Panc1 (cell line): ENCODE measurements at regions not wholly inside any gene's neighbourhood (a gene's known extent, or its start where the extent isn't known, plus 50 kb on each side); places are given as distances from the start of the nearest gene placed in this dataset.

Experiments
- ATAC-seq: fragments of 200-7000 bp; cut with Tn5 transposase; 2 replicates; pipeline ENCODE4 v1.9.1; 2020; ENCODE audit warnings: mild to moderate bottlenecking, moderate library complexity
- BruUV-seq: library from RNA; stranded (reverse); fragments of 400-500 nt; replicated peaks from 2 replicates; lab custom pipeline; 2021; lab: Mats Ljungman, UMichigan
- CTCF ChIA-PET: fragments of 300-600 bp; sonication (Branson Sonifier 250); formaldehyde crosslinking; loops from one replicate; lab custom pipeline; 2022; ENCODE audit warnings: antibody characterized with exemption; lab: Charles Lee
- POLR2A ChIA-PET: fragments of 300-600 bp; sonication (Branson Sonifier 250); formaldehyde crosslinking; loops from one replicate; lab custom pipeline; 2022; ENCODE audit warnings: antibody characterized with exemption; lab: Charles Lee
- DNase-seq: peaks from one replicate; pipeline ENCODE4 v3.0.0-alpha.2; 2010; ENCODE audit warnings: low read depth, low spot score
- H3K27ac ChIP-seq: 2 replicates; pipeline ENCODE4 v1.5.1; 2011; ENCODE audit warnings: mild to moderate bottlenecking, low read length, inconsistent platforms
- H3K27me3 ChIP-seq: fragments of 200-500 bp; sonication (Bioruptor generic); 2 replicates; pipeline ENCODE4 v1.6.0; 2014; ENCODE audit warnings: low read length, inconsistent platforms; ENCODE audit not compliant: control insufficient read depth, insufficient read depth
- H3K36me3 ChIP-seq: fragments of 200-500 bp; sonication (Bioruptor generic); 2 replicates; pipeline ENCODE4 v1.5.1; 2014; ENCODE audit warnings: inconsistent platforms, mild to moderate bottlenecking, low read length, moderate library complexity; ENCODE audit not compliant: control insufficient read depth, insufficient read depth
- H3K4me1 ChIP-seq: 2 replicates; pipeline ENCODE4 v1.5.1; 2011; ENCODE audit warnings: inconsistent platforms, mild to moderate bottlenecking, low read length, moderate library complexity; ENCODE audit not compliant: control insufficient read depth, insufficient read depth
- H3K4me3 ChIP-seq, 2 experiments: 2 replicates each; pipeline ENCODE4 v1.5.1; 2011 to 2012; ENCODE audit warnings: low read depth in 2 of 2, low read length in 2 of 2, mild to moderate bottlenecking in 2 of 2, inconsistent platforms in 1 of 2, moderate library complexity in 1 of 2
- H3K9me3 ChIP-seq: fragments of 200-500 bp; sonication (Bioruptor generic); 2 replicates; pipeline ENCODE4 v1.5.1; 2014; ENCODE audit warnings: low read depth, mild to moderate bottlenecking, inconsistent platforms, low read length, moderate library complexity; ENCODE audit not compliant: control insufficient read depth, insufficient read depth
- CTCF ChIP-seq: fragments of 450-650 bp; IDR thresholded peaks from 2 replicates; pipeline ENCODE4 v1.5.1; 2017; ENCODE audit warnings: mild to moderate bottlenecking
- POLR2AphosphoS5 ChIP-seq: IDR thresholded peaks from 2 replicates; pipeline ENCODE4 v1.6.1; 2012; ENCODE audit warnings: mild to moderate bottlenecking, low read depth, low read length, moderate library complexity
- REST ChIP-seq, 2 experiments: IDR thresholded peaks; 2 replicates each; pipeline ENCODE4 v1.6.1; 2011 to 2012; ENCODE audit warnings: low read depth in 2 of 2, control low read depth in 1 of 2, low read length in 1 of 2, mild to moderate bottlenecking in 1 of 2, moderate library complexity in 1 of 2; ENCODE audit not compliant: insufficient read depth in 1 of 2
- SIN3A ChIP-seq: IDR thresholded peaks from 2 replicates; pipeline ENCODE4 v1.6.1; 2012; ENCODE audit warnings: low read depth, mild to moderate bottlenecking, low read length, moderate library complexity, borderline replicate concordance; ENCODE audit not compliant: insufficient read depth
- TCF7L2 ChIP-seq: IDR thresholded peaks from 2 replicates; pipeline ENCODE4 v1.6.1; 2011; ENCODE audit warnings: mild to moderate bottlenecking, low read depth, low read length, inconsistent platforms
- in situ Hi-C: cut with HindIII; loops from 2 replicates; pipeline ENCODE4 v1.10.0; 2016; ENCODE audit warnings: low sequenced_read_pairs, low pct_unique_long_range_greater_than_20kb
- intact Hi-C: fragments of 100-400 bp; cut with micrococcal nuclease; formaldehyde crosslinking; loops from one replicate; pipeline ENCODE4 v1.10.0; 2022; ENCODE audit not compliant: unreplicated experiment

GRCh38 chr5:29758986-29759421 lies 1434.5 kb upstream of the CDH6 start:
- no peak for DNase-seq

GRCh38 chr5:29750453-29750852 lies 1443.0 kb upstream of the CDH6 start:
- POLR2A ChIA-PET = no interaction called here
- intact Hi-C loops (no loop called here), in situ Hi-C loops (no loop called here)
- Histone ChIP-seq H3K9me3 (no peaks in the 10 kb centered on the region), H3K4me1 (no peaks in the 10 kb centered on the region), H3K36me3 (no peaks in the 10 kb centered on the region), H3K27ac (no peak overlapping the region), H3K4me3 (no peak overlapping the region), H3K27me3 (no peaks in the 10 kb centered on the region)
- CTCF ChIA-PET = no interaction called here
- no TSS peak for BruUV-seq
- TF ChIP-seq POLR2AphosphoS5 (no peak), TCF7L2 (no peak), REST (IDR thresholded peaks at IDR 0.05; ENCODE audit: insufficient read depth in 1 of 2, low read depth in 2 of 2, low read length in 1 of 2) (no peak), SIN3A (no peak), CTCF (no peak)
- DNase-seq = no peak
- ATAC-seq = no peak

More at GRCh38 chr5:29758986-29759421, 1434.5 kb upstream of the CDH6 start:
- no peak overlapping the region for H3K4me3 ChIP-seq
- intact Hi-C loops = no loop called here
- peak; percentile 88 for TF ChIP-seq TCF7L2
- TF ChIP-seq SIN3A = no peak
- TF ChIP-seq CTCF = no peak
- no peak for TF ChIP-seq REST (IDR thresholded peaks at IDR 0.05; ENCODE audit: insufficient read depth in 1 of 2, low read depth in 2 of 2, low read length in 1 of 2)
- no peak for TF ChIP-seq POLR2AphosphoS5
- peak; percentile 70 for ATAC-seq
- no peaks in the 10 kb centered on the region for H3K27me3 ChIP-seq
- POLR2A ChIA-PET = no interaction called here
- CTCF ChIA-PET = no interaction called here
- in situ Hi-C loops = no loop called here
- no peaks in the 10 kb centered on the region for H3K9me3 ChIP-seq
- H3K27ac ChIP-seq = no peak overlapping the region
- no TSS peak for BruUV-seq
- no peaks in the 10 kb centered on the region for H3K4me1 ChIP-seq
- no peaks in the 10 kb centered on the region for H3K36me3 ChIP-seq
